SU-DHL-6 (cell line): ENCODE measurements at regions not wholly inside any gene's neighbourhood (a gene's known extent, or its start where the extent isn't known, plus 50 kb on each side); places are given as distances from the start of the nearest gene placed in this dataset.

Source experiments
- H2AFZ ChIP-seq: fragments of 200-600 bp; sonication (generic); 2 replicates; pipeline ENCODE4 v1.6.1; 2014; ENCODE audit warnings: low read depth, mild to moderate bottlenecking, moderate library complexity, mixed read lengths, antibody characterized with exemption, low read length; ENCODE audit not compliant: severe bottlenecking
- H3F3A ChIP-seq: fragments of 200-600 bp; shearing (Covaris generic); 2 replicates; pipeline ENCODE4 v1.6.0; 2016; ENCODE audit warnings: antibody characterized with exemption, mild to moderate bottlenecking; ENCODE audit not compliant: insufficient read depth
- H3K27ac ChIP-seq: fragments of 200-600 bp; sonication (generic); 2 replicates; pipeline ENCODE4 v1.5.1; 2016; ENCODE audit warnings: low read depth, mild to moderate bottlenecking, low read length, moderate library complexity, mixed read lengths
- H3K27me3 ChIP-seq: fragments of 200-600 bp; sonication (generic), shearing (Covaris generic); 2 replicates; pipeline ENCODE4 v1.6.0; 2014; ENCODE audit warnings: mild to moderate bottlenecking, low read length
- H3K36me3 ChIP-seq: fragments of 200-600 bp; sonication (generic); 2 replicates; pipeline ENCODE4 v1.6.1; 2014; ENCODE audit warnings: mild to moderate bottlenecking, low read length, mixed read lengths
- H3K4me2 ChIP-seq: fragments of 300-600, 200-600 bp; shearing (Covaris generic), sonication (generic); 2 replicates; pipeline ENCODE4 v1.6.0; 2014; ENCODE audit warnings: low read length, low read depth, mild to moderate bottlenecking; ENCODE audit not compliant: poor library complexity, severe bottlenecking
- H3K4me3 ChIP-seq: fragments of 200-600 bp; sonication (generic); 2 replicates; pipeline ENCODE4 v1.5.1; 2014; ENCODE audit warnings: antibody characterized with exemption, low read length, mild to moderate bottlenecking, mixed read lengths; ENCODE audit not compliant: insufficient read depth, poor library complexity, severe bottlenecking
- H3K79me2 ChIP-seq: fragments of 200-600 bp; sonication (generic); 2 replicates; pipeline ENCODE4 v1.6.1; 2014; ENCODE audit warnings: mild to moderate bottlenecking, low read length, moderate library complexity; ENCODE audit not compliant: insufficient read depth
- H3K9ac ChIP-seq: fragments of 200-600 bp; sonication (generic); 2 replicates; pipeline ENCODE4 v1.7.0; 2014; ENCODE audit warnings: mild to moderate bottlenecking, low read length
- H3K9me2 ChIP-seq: fragments of 200-600 bp; sonication (generic); replicated peaks from 2 replicates; pipeline ENCODE4 v1.6.1; 2014; ENCODE audit warnings: low read length; ENCODE audit not compliant: insufficient read depth
- H3K9me3 ChIP-seq: fragments of 200-600 bp; sonication (generic); 2 replicates; pipeline ENCODE4 v1.6.1; 2014; ENCODE audit warnings: low read length, mixed read lengths; ENCODE audit not compliant: insufficient read depth
- H4K20me1 ChIP-seq: fragments of 200-600 bp; sonication (generic); 2 replicates; pipeline ENCODE4 v1.6.1; 2014; ENCODE audit warnings: low read depth, mild to moderate bottlenecking, antibody characterized with exemption, low read length, moderate library complexity, mixed read lengths
- EZH2phosphoT487 ChIP-seq: fragments of 200-600 bp; sonication (generic), shearing (Covaris generic); conservative IDR thresholded peaks from 2 replicates; pipeline ENCODE4 v1.6.1; 2018; ENCODE audit warnings: mild to moderate bottlenecking, antibody characterized with exemption, low read length, moderate library complexity, mixed read lengths
- TF ChIP-seq, protein P1 (sequence below): fragments of 200-600 bp; sonication (generic); IDR thresholded peaks from one replicate; pipeline ENCODE4 v1.5.1; 2017; ENCODE audit warnings: antibody characterized with exemption, mild to moderate bottlenecking, low read length, moderate library complexity; ENCODE audit not compliant: insufficient read depth, poor library complexity, severe bottlenecking

DNA sequence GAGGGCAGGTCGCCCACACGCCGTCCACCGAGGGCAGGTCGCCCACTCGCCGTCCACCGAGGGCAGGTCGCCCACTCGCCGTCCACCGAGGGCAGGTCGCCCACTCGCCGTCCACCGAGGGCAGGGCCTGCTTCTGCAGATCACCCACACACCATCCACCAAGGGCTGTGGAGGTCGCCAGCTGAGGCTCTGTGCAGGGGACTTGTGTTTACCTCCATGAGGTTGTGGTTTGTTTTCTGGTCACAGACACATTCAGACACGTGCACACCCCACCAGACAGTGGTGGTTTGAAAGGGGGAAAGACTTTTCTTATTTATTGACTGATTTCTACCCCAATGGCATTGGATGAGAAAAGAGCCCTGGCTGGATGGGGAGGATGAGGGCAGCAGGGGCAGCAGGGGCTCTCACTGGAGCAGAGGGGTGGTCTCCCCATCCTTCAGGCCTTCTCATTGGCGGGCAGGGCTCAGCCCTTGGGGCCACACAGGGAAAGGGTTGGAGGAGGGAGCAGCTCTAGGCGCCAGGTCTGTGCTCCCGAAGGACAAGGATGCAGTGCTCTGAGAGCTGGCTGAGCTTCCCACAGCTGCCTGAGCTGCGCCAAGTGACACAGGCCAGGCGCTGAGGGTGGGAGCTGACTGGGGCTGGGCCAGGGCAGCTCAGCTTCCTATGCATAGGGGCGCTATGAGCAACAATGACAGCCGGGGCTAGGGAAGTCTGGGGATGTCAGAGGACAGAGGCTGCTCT lies 252.6 kb upstream of the B3GAT1 start:
- H3F3A ChIP-seq = no peaks in the 10 kb centered on the region
- H3K79me2 ChIP-seq = no peaks in the 10 kb centered on the region
- H3K9ac ChIP-seq = no peak overlapping the region
- H3K4me3 ChIP-seq = no peak overlapping the region
- H3K4me2 ChIP-seq = no peak overlapping the region
- no peaks in the 10 kb centered on the region for H3K36me3 ChIP-seq
- H4K20me1 ChIP-seq = no peaks in the 10 kb centered on the region
- no peaks in the 10 kb centered on the region for H3K27me3 ChIP-seq
- no peak overlapping the region for H3K27ac ChIP-seq
- no peak for TF ChIP-seq EZH2phosphoT487
- TF ChIP-seq, protein P1, sequence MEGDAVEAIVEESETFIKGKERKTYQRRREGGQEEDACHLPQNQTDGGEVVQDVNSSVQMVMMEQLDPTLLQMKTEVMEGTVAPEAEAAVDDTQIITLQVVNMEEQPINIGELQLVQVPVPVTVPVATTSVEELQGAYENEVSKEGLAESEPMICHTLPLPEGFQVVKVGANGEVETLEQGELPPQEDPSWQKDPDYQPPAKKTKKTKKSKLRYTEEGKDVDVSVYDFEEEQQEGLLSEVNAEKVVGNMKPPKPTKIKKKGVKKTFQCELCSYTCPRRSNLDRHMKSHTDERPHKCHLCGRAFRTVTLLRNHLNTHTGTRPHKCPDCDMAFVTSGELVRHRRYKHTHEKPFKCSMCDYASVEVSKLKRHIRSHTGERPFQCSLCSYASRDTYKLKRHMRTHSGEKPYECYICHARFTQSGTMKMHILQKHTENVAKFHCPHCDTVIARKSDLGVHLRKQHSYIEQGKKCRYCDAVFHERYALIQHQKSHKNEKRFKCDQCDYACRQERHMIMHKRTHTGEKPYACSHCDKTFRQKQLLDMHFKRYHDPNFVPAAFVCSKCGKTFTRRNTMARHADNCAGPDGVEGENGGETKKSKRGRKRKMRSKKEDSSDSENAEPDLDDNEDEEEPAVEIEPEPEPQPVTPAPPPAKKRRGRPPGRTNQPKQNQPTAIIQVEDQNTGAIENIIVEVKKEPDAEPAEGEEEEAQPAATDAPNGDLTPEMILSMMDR = no peak
- H2AFZ ChIP-seq = no peak overlapping the region
- no peaks in the 10 kb centered on the region for H3K9me3 ChIP-seq
- H3K9me2 ChIP-seq = no peaks in the 10 kb centered on the region

DNA sequence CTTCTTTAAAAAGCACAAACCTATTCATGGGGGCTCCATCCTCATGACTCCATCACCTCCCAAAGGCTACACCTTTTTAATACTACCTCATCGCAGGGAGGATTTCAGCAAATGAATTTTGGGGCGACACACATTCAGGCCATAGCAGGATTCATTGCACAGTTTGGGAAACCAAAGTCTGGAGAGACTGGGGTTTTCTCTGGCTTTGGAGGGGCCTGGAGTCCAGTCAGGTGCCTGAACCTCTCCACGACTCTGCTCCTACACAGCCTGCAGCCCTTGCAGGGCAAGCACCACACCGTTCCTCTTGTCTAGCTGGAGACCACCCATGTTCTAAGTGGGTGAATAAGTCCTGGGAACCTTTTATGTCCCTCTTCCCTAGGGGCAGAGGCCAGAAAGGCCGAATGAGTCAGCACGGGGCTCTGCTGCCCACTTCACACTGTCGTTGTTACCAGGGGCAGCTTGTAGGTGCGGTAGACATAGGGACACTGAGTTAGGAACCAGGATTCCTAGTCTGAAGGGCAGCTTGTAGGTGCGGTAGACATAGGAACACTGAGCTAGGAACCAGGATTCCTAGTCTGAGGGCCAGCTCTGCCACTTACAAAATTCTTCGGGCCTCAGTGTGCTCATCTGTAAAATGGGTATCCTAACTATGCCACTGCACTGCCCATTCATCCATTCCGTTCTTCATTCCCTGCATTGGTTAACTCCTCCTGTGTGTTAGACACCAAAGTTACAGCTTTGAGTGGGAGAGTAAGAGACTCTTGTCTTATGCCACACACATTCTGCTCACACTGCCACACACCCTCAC lies 251.7 kb upstream of the B3GAT1 start:
- Histone ChIP-seq H3F3A (no peaks in the 10 kb centered on the region), H3K27ac (no peak overlapping the region), H3K9me3 (no peaks in the 10 kb centered on the region), H3K4me2 (no peak overlapping the region), H2AFZ (no peak overlapping the region), H3K79me2 (no peaks in the 10 kb centered on the region), H3K4me3 (no peak overlapping the region), H3K36me3 (no peaks in the 10 kb centered on the region), H4K20me1 (no peaks in the 10 kb centered on the region), H3K27me3 (no peaks in the 10 kb centered on the region), H3K9me2 (no peaks in the 10 kb centered on the region), H3K9ac (no peak overlapping the region)
- TF ChIP-seq EZH2phosphoT487 = no peak
- TF ChIP-seq, protein P1 = no peak

DNA sequence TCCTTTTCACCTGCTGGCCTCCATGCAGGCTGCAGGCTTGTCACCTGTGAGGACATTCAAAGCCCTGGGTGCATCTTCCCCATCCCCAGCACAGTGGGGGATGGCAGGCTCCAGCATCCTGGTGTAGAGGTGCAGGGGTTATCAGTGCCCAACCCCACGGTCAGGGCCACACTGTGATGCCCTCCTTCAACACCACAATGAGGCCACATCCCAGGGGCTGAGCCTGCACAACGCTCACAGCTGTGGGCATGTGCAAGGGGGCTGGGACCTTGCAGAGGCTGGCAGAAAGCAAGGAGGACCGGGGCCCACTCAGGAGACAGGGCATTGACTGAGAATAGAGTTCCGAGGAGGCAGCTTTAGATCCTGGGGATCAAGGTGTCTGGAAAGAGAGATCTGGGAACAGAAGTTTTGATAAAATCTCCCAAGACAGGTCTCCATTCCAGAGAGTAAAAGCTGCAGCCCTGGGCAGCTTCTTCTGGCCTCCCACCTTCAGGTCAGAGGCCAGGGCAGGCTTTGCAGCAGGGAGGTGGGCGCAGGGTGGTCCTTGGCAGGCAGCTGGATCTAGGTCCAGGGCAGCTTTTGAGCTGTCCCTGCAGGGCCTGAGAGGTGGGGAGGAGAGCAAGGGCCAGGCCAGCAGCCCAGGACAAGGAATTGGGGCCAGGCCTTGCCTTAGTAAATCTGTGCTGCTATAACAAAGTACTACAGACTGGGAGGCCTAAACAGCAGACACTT lies 250.8 kb upstream of the B3GAT1 start:
- H3K27me3 ChIP-seq = no peaks in the 10 kb centered on the region
- no peak overlapping the region for H2AFZ ChIP-seq
- no peaks in the 10 kb centered on the region for H3K9me2 ChIP-seq
- H3K4me2 ChIP-seq = no peak overlapping the region
- H3K9me3 ChIP-seq = no peaks in the 10 kb centered on the region
- H4K20me1 ChIP-seq = no peaks in the 10 kb centered on the region
- H3K9ac ChIP-seq = no peak overlapping the region
- TF ChIP-seq EZH2phosphoT487 = no peak
- TF ChIP-seq, protein P1 = no peak
- no peak overlapping the region for H3K4me3 ChIP-seq
- no peaks in the 10 kb centered on the region for H3K79me2 ChIP-seq
- no peaks in the 10 kb centered on the region for H3K36me3 ChIP-seq
- H3F3A ChIP-seq = no peaks in the 10 kb centered on the region
- no peak overlapping the region for H3K27ac ChIP-seq
